ENCODE measurements at regions not wholly inside any gene's neighbourhood (a gene's known extent, or its start where the extent isn't known, plus 50 kb on each side); places are given as distances from the start of the nearest gene placed in this dataset.

DNA sequence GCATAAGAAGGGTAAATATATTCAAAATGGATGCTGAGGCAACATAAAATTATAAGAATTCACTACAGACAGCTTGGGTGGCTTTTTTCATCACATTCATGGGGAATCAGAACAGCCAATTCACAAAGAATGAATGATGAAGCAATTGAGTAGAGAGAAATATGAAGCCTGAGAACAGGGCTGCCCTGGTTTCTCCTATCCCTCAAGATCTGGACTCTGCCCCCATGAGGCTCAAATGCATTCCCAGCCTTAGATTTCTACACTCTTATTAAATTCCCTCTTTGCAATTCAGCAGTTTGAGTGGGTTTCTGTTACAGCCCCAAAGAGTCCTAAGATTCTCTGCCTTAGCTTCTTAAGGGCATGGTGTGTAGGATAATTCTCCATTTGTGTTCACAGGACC lies 172.5 kb downstream of the MAIP1 start:
- TF ChIP-seq ZFX (IDR thresholded peaks at IDR 0.05; ENCODE audit: borderline replicate concordance): no peak
- TF ChIP-seq, protein P1, sequence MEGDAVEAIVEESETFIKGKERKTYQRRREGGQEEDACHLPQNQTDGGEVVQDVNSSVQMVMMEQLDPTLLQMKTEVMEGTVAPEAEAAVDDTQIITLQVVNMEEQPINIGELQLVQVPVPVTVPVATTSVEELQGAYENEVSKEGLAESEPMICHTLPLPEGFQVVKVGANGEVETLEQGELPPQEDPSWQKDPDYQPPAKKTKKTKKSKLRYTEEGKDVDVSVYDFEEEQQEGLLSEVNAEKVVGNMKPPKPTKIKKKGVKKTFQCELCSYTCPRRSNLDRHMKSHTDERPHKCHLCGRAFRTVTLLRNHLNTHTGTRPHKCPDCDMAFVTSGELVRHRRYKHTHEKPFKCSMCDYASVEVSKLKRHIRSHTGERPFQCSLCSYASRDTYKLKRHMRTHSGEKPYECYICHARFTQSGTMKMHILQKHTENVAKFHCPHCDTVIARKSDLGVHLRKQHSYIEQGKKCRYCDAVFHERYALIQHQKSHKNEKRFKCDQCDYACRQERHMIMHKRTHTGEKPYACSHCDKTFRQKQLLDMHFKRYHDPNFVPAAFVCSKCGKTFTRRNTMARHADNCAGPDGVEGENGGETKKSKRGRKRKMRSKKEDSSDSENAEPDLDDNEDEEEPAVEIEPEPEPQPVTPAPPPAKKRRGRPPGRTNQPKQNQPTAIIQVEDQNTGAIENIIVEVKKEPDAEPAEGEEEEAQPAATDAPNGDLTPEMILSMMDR (IDR thresholded peaks at IDR 0.05): no peak
- H3K27ac ChIP-seq: no peak overlapping the region

DNA sequence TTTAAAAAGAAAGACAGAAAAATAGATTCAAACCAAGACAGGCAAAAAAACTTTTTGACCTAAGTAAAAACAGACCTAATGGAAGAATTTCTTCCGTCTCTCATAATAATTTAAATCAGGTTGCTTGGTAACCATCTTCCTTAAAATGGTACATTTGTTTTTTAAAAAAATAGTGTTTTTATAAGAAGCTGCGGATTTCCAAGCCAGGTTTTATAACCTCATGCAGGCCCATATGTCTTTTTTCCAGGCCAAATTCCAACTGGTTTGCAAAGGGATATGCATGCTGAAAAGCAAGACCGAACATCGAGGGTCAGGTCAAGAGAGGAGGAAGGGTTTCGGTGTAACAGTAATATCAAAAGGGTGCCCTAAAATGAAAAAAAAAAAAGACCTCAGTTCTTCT lies 172.9 kb downstream of the MAIP1 start:
- no peak overlapping the region for H3K27ac ChIP-seq
- TF ChIP-seq ZFX (IDR thresholded peaks at IDR 0.05; ENCODE audit: borderline replicate concordance): no peak
- TF ChIP-seq, protein P1 (IDR thresholded peaks at IDR 0.05): no peak

DNA sequence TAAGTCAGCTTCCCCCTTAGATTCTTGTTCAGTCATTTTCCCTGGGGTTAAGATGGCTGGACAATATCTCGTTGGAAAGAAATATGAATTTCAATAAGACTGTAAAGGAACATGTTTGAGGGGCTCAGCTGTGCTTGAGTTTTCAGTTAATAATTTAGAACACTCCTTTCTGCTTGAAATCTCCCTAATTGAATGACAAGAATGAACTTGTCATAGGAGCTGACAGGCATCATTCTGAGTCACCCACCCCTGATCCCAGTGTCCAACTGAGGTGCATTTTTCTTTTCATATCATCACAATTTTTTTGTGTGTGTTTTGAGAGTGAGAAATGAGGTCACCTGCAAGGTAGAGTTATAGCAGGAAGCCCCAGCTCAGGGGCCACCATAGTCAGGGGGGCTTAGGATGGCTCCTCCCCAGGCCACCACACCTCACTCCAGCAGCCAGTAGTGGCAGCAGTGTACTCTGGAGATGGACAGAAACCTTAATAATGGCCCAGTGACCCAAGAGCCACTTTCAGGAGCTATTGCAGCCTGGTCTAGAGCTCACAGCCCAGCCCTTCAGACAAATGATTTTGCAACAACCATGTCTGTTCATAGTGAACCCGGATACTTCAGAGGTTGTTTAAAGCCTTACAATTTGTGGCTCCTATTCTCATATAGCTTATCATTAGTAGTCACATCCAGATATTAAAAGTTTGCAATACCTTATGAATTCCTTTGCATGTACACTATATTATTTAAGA lies 174.5 kb downstream of the MAIP1 start:
- no peak overlapping the region for H3K27ac ChIP-seq
- TF ChIP-seq, protein P1 (IDR thresholded peaks at IDR 0.05): no peak
- TF ChIP-seq ZFX (IDR thresholded peaks at IDR 0.05; ENCODE audit: borderline replicate concordance): no peak

DNA sequence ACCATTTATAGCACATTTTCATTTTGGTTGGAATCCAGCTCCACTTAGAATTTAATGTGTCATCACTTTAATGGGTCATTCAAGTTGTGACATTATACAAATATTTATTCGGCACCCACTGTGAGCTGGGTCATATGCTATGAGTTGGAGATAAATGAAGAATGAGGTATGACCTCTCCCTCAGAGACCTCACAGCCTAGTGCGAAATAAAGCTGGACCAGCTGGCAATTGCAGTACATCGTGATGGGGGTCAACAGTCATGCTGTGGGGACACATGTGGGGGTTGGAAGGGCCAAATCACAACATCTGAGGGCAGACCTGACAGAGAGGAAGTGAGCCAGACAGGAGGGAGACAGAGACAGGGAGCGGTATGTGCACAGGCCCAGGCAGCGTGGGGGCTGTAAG lies 175.4 kb downstream of the MAIP1 start:
- TF ChIP-seq ZFX (IDR thresholded peaks at IDR 0.05; ENCODE audit: borderline replicate concordance): no peak
- TF ChIP-seq, protein P1 (IDR thresholded peaks at IDR 0.05): no peak
- H3K27ac ChIP-seq: no peak overlapping the region

DNA sequence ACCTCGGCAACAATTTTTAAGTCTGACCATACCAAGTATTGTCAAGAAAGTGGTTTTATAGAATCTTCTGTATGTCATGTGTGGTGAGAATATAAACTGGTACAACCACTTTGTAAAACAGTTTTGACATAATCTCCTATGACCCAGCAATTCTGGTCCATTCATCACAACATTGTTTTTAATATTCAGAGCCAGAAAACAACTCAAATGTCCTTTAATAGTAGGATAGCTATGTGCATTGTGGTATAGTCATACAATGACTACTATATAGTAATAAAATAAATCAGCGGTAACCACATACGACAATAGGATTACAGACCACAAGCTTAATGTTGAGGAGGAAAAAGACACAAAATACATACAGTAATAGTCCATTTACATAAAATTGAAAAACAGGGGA lies 175.2 kb upstream of the SPATS2L start:
- no peak overlapping the region for H3K27ac ChIP-seq
- no peak for TF ChIP-seq ZFX (IDR thresholded peaks at IDR 0.05; ENCODE audit: borderline replicate concordance)

DNA sequence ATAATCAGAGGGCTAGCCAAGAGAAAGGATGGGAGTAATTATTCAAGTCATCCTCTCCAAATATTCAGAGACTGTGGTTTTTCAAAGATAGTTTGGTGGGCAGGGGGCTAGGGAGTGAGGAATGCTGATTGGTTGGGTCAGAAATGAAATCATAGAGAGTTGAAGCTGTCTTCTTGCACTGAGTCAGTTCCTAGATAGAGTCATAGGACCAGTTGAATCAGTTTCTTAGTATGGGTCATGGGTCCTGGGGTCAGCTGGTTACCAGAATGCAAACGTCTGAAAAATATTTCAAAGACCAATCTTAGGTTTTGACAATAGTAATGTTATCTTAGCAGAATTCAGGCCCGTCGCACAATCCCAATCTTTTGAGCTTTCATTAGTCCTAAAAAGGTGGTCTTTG lies 171.4 kb upstream of the SPATS2L start:
- H3K27ac ChIP-seq: no peak overlapping the region
- TF ChIP-seq, protein P1 (IDR thresholded peaks at IDR 0.05): no peak
- no peak for TF ChIP-seq ZFX (IDR thresholded peaks at IDR 0.05; ENCODE audit: borderline replicate concordance)

DNA sequence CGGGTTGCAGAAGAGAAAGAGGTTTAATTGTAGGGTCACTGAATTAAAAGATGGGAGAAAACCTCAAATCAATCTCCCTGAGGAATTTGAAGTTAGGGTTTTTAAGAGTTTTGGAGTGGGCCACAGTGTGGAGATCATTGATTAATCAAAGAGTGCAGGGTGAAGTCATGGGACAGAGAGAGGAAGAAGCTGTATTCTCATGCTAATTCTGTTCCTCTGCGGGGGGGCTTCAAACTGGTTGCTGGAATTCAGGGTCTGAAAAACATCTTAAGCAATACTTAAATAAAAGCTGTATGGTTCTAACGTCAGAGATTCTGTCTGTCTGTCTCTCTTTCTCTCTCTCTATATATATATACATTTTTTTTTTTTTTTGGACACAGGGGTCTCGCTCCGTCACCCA lies 169.8 kb upstream of the SPATS2L start:
- TF ChIP-seq ZFX (IDR thresholded peaks at IDR 0.05; ENCODE audit: borderline replicate concordance): no peak
- TF ChIP-seq, protein P1 (IDR thresholded peaks at IDR 0.05): no peak
- H3K27ac ChIP-seq: no peak overlapping the region

DNA sequence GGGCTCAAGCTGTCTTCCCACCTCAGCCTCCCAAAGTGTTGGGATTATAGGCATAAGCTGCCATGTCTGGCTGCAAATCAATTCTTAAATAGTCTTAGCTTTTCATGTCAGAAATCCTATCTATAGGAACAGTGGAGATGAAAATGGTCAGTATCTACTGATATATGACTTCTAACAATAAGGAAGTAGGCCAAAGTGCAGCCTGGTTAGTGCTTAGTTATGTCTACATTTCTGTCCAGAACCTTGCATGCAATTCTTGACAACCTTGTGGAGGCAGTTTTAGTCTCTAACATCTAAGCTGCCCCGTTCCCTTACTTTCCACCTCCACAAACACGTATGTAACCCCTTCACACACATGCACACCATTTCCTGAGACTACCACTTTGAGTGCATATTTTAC lies 169.2 kb upstream of the SPATS2L start:
- no peak for TF ChIP-seq ZFX (IDR thresholded peaks at IDR 0.05; ENCODE audit: borderline replicate concordance)
- TF ChIP-seq, protein P1 (IDR thresholded peaks at IDR 0.05): no peak
- H3K27ac ChIP-seq: no peak overlapping the region
